Kidney epithelial cell (primary cell): ENCODE measurements at regions not wholly inside any gene's neighbourhood (a gene's known extent, or its start where the extent isn't known, plus 50 kb on each side); places are given as distances from the start of the nearest gene placed in this dataset.
"Not testable (repeated sequence)": the region's sequence is repeated elsewhere in the genome, so short reads cannot be mapped to it uniquely, and the experiment has no call there.

Experiments used
- DNase-seq: peaks from one replicate; pipeline ENCODE4 v3.0.0-alpha.2; 2010; ENCODE audit warnings: low read depth
- H3K27me3 ChIP-seq: 2 replicates; pipeline ENCODE4 v1.6.0; 2011; ENCODE audit warnings: low read length; ENCODE audit not compliant: control insufficient read depth, insufficient read depth
- H3K36me3 ChIP-seq: 2 replicates; pipeline ENCODE4 v1.5.1; 2011; ENCODE audit warnings: low read length; ENCODE audit not compliant: control insufficient read depth, insufficient read depth
- H3K4me3 ChIP-seq: 2 replicates; pipeline ENCODE4 v1.5.1; 2011; ENCODE audit warnings: low read depth, mild to moderate bottlenecking, control low read depth, low read length

DNA sequence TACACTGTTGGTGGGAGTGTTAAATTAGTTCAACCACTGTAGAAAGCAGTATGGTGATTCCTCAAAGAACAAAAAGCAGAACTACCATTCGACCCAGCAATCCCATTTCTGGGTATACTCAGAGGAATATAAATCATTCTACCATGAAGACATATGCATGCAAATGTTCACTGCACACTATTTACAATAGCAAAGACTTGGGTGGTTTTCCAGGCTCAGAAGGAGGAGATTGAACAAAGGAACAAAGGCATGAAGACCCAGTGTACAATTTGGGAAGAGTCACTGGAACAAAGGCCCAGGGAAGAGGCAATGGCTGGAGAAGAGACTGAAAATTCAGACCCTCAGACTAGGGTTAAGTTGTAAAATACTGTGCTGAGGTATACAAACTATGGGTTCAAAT is 148.5 kb upstream of the NBPF26 start:
- H3K4me3 ChIP-seq, H3K27me3 ChIP-seq, H3K36me3 ChIP-seq, DNase-seq: not testable (repeated sequence)

- not testable (repeated sequence) for H3K36me3 ChIP-seq, H3K4me3 ChIP-seq, DNase-seq, H3K27me3 ChIP-seq
Observed at GRCh38 chr1:120582135-120582534, 141.6 kb upstream of the NBPF26 start.

GRCh38 chr1:120586053-120586452 is 137.7 kb upstream of the NBPF26 start:
- H3K36me3 ChIP-seq, H3K4me3 ChIP-seq, DNase-seq, H3K27me3 ChIP-seq: not testable (repeated sequence)

DNA sequence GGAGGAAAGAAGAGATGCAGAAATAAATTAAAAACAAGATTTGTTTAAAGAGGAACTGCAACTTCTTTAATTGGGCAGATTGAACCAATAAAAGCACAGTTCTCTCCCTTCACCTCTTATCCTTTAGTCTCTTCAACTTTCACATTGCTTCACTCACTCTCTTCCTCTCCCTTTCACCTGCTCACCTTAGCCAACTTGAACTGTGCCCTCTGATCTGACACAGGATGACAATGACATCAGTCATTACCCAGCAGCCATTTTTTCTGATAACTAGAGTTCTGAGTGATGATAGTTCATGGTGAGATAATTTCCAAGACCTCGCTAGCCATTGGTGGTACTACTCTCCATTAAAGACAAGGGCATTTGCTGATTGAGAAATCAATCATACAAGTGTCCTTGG is 134.9 kb upstream of the NBPF26 start:
- H3K36me3 ChIP-seq, DNase-seq, H3K27me3 ChIP-seq, H3K4me3 ChIP-seq: not testable (repeated sequence)

- H3K36me3 ChIP-seq, H3K27me3 ChIP-seq, DNase-seq, H3K4me3 ChIP-seq: not testable (repeated sequence)
Observed at GRCh38 chr1:120591774-120592173, 132.0 kb upstream of the NBPF26 start.

DNA sequence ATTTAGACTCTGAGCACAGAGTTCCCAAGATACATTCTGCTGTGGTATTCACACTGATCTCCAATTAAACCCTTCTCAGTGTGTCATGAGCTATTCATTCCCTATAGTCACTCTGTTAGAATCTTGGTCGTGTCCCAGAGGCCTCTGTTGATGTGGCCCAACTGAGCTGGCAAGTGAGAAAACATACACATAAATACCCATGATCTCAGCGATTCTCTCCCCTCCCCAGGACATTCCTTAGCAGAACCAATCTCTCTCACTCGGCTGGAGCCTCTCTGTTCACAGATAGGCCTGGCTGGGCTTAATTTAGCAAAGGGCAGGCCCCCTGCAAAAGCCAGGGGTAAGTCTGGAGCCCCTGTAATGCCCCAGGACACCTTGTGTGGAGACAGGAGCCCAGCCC is 130.8 kb upstream of the NBPF26 start:
- DNase-seq, H3K36me3 ChIP-seq, H3K27me3 ChIP-seq, H3K4me3 ChIP-seq: not testable (repeated sequence)

GRCh38 chr1:120593648-120594047 is 130.1 kb upstream of the NBPF26 start:
- not testable (repeated sequence) for DNase-seq, H3K4me3 ChIP-seq

GRCh38 chr1:120598331-120598951 is 125.3 kb upstream of the NBPF26 start:
- not testable (repeated sequence) for H3K4me3 ChIP-seq, H3K36me3 ChIP-seq, DNase-seq, H3K27me3 ChIP-seq

More at GRCh38 chr1:120593648-120594047, 130.1 kb upstream of the NBPF26 start:
- not testable (repeated sequence) for H3K27me3 ChIP-seq, H3K36me3 ChIP-seq

DNA sequence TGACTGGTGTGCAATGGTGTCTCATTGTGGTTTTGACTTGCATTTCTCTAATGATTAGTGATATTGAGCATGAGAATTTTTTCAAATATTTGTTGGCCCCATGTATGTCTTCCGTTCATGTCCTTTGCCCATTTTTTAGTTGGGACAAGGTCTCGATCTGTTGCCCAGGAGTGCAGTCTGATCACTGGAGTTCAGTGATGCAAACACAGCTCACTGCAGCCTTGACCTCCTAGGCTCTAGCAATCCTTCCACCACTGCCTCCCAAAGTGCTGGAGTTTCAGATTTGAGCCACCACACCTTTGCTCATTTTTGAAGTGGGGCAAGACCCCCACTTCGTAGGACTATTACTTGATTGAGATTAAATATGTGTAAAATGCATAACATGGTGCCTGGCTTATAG is 124.2 kb upstream of the NBPF26 start:
- not testable (repeated sequence) for H3K27me3 ChIP-seq, H3K36me3 ChIP-seq, DNase-seq, H3K4me3 ChIP-seq

GRCh38 chr1:120600442-120601041 is 123.2 kb upstream of the NBPF26 start:
- not testable (repeated sequence) for DNase-seq, H3K4me3 ChIP-seq, H3K36me3 ChIP-seq, H3K27me3 ChIP-seq

GRCh38 chr1:120607882-120608281 is 115.9 kb upstream of the NBPF26 start:
- H3K36me3 ChIP-seq, DNase-seq, H3K27me3 ChIP-seq, H3K4me3 ChIP-seq: not testable (repeated sequence)

GRCh38 chr1:120608314-120609014 is 115.3 kb upstream of the NBPF26 start:
- DNase-seq, H3K27me3 ChIP-seq, H3K36me3 ChIP-seq, H3K4me3 ChIP-seq: not testable (repeated sequence)

DNA sequence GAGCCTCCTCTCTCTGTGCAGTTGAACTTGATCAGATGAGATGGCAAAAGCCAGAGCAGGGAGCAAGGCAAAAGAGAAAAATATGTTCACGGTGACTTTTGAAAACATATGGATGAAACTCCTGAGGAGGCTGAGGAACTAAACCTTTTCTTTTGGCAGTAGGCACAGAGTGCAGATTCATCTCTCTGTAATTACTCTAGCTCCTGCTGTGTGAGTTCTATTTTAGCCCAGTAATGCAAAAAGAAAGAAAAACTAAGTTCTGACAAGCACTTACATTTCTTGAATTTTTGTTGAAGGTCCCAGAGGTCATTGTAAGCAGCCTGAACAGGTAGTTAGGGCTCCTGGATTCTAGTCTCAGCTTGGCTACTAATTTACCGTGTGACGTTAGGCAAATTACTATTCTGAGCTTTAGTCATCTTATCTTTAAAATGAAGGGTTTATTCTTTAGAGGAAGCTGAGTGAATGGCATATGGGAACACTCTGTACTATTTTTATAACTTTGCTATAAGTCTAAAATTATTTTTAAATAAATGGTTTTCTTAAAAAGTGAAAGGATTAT is 114.7 kb upstream of the NBPF26 start:
- not testable (repeated sequence) for H3K27me3 ChIP-seq, DNase-seq, H3K36me3 ChIP-seq, H3K4me3 ChIP-seq

GRCh38 chr1:120609834-120610233 is 113.9 kb upstream of the NBPF26 start:
- not testable (repeated sequence) for H3K36me3 ChIP-seq, DNase-seq, H3K4me3 ChIP-seq, H3K27me3 ChIP-seq
